ENCODE measurements at regions not wholly inside any gene's neighbourhood (a gene's known extent, or its start where the extent isn't known, plus 50 kb on each side); places are given as distances from the start of the nearest gene placed in this dataset.

DNA sequence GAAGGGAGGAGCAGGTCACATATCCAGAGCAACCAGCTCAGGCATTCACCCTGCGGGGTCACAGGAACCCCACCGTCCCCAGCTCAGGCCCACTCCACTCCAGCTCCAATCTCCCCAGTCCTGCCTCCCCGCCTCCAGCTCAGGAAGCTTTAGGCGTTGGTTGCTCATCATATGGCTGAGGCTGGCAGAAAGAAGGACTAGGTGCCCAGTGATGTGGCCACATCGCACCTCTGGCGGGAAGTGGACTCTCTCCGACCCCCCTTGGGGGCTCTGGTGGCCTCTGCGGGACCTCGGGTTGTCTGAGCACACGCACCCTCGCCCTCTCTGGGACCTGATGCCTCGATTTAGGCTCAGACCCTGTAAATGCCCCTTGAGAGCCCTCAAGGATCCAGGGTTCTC is 187.7 kb downstream of the ZFP36L2 start:
- POLR2A ChIA-PET: no interaction called here
- CTCF ChIA-PET: no interaction called here
- TF ChIP-seq, protein P1, sequence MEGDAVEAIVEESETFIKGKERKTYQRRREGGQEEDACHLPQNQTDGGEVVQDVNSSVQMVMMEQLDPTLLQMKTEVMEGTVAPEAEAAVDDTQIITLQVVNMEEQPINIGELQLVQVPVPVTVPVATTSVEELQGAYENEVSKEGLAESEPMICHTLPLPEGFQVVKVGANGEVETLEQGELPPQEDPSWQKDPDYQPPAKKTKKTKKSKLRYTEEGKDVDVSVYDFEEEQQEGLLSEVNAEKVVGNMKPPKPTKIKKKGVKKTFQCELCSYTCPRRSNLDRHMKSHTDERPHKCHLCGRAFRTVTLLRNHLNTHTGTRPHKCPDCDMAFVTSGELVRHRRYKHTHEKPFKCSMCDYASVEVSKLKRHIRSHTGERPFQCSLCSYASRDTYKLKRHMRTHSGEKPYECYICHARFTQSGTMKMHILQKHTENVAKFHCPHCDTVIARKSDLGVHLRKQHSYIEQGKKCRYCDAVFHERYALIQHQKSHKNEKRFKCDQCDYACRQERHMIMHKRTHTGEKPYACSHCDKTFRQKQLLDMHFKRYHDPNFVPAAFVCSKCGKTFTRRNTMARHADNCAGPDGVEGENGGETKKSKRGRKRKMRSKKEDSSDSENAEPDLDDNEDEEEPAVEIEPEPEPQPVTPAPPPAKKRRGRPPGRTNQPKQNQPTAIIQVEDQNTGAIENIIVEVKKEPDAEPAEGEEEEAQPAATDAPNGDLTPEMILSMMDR (IDR thresholded peaks at IDR 0.05; ENCODE audit: control extremely low read depth, extremely low read depth, low read depth, missing control alignments): no peak
- DNase-seq (ENCODE audit: extremely low spot score): no peak

DNA sequence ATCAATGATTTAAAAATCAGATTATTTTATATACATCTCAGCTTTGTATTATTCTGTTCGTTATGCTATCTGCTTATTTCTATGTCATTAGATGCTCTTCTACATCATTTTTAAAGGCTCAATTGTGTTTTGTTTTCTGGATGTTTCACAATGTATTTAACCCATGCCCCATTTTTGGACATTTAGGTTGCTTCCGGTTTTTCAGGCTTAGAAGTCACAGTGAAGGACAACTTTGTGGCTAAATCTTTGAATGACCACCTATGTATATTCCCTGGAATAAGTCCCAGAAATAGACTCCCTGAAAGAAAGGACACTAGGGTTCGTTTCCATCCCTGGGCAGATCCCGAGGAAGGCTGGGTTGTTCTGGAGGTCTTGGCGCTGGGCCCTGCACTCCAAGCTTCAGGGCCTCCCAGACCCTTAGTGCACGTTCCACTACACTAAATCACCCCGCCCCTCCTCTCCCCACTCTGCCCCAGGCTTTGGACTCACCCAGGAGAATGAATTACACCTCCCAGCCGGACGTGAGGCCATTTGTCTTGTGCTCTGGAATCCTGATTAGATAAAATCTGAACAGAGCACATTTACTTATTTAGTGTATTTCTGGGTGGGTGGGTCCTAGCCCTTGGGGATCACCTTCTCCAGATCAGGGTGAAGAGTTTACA is 188.2 kb downstream of the ZFP36L2 start:
- TF ChIP-seq, protein P1 (IDR thresholded peaks at IDR 0.05; ENCODE audit: control extremely low read depth, extremely low read depth, low read depth, missing control alignments): no peak
- DNase-seq (ENCODE audit: extremely low spot score): no peak
- ChIA-PET CTCF (interaction anchor here (1.2 to 1.4 kb wide), 2 partner anchors 14 to 446 kb away, joined by 3 read pairs; no protein-coding TSS in a partner anchor), POLR2A (no interaction called here)

DNA sequence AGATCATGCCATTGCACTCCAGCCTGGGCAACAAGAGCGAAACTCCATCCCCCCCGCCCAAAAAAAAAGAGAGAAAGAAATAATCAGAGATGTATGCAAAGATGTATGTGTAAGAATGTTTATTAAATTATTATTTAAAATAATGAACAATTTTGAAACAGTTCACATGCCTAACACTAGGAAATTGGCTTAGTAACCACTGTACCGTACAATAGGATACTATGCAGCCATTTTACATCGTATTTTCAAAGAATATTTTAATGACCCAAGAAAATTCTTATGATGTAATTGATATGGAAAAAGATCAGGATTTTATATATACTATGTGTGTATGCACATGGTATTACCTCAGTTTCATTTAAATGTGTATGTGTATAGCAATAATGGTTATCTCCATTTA is 190.5 kb downstream of the ZFP36L2 start:
- POLR2A ChIA-PET: no interaction called here
- CTCF ChIA-PET: interaction anchor here (1.0 kb wide), 1 partner anchor 42 kb away, joined by 3 read pairs; no protein-coding TSS in a partner anchor
- no peak for DNase-seq (ENCODE audit: extremely low spot score)
- TF ChIP-seq, protein P1 (IDR thresholded peaks at IDR 0.05; ENCODE audit: control extremely low read depth, extremely low read depth, low read depth, missing control alignments): no peak

DNA sequence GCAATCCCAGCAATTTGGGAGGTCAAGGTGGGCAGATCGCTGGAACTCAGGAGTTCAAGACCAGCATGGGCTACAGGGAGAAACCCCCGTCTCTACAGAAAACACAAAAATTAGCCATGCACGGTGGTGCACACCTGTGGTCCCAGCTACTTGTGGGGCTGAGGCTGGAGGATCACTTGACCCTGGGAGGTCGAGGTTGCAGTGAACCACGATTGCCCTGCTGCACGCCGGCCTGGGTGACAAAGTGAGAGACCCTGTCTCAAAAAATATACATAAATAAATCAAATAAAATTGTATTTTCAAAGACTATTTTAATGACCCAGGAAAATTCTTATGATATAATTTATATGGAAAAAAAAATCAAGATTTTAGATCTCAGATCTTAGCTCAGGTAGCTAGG is 191.5 kb downstream of the ZFP36L2 start:
- no peak for DNase-seq (ENCODE audit: extremely low spot score)
- ChIA-PET CTCF (no interaction called here), POLR2A (no interaction called here)
- TF ChIP-seq, protein P1 (IDR thresholded peaks at IDR 0.05; ENCODE audit: control extremely low read depth, extremely low read depth, low read depth, missing control alignments): no peak

DNA sequence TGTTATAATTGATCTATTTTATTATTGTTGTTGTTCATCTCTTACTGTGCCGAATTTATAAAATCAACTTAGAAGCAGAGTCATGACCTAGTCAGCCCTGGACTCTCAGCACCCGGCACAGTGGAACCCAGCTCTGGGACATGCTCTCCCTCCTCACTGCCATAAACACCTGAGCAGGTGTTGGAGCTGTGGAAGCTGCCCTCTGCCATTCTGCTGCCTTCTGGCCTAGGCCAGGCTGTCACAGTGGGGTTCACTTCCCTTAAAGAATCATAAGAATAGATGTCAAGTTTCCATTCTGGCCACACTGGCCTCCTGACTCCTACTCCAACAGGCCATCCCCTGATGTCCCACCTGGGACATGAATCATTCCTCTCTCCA is 192.2 kb downstream of the ZFP36L2 start:
- CTCF ChIA-PET: interaction anchor here (0.7 kb wide), 1 partner anchor 31 kb away, joined by 3 read pairs; no protein-coding TSS in a partner anchor
- TF ChIP-seq, protein P1 (IDR thresholded peaks at IDR 0.05; ENCODE audit: control extremely low read depth, extremely low read depth, low read depth, missing control alignments): no peak

DNA sequence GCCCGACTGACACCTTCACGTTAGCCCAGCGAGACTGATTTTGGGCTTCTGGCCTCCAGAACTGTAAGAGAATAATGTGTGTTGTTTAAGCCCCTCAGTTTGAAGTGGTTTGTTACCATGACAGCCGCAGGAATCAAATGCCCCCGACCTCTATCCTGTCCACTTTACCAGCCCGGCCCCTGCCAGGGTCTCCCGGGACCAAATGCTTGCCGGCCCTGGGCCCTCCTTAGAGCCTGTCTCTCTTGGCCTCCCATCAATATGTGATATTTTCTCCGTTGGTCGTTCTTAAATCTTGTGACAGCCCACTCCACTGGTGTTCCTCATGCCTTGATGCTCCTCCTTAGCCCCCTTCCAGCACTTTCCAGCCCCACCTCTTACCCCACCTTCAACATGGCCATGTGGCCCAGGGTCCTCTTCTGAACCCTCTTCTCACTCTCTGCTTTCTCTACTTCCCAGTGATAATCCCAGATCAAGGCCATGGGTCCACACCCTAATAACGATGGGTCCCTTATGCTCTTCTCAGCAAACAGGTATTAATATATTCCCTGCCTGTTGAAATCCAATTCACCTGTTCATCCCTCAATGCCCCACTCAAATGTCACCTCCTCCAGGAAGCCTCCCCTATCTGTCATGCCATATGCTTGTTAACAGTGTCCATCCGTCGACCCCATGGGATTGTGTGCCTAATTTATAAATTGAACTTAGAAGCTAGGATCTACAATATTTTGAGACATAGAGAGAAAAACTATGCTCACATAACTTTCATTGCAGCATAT is 192.8 kb downstream of the ZFP36L2 start:
- CTCF ChIA-PET: interaction anchor here (0.7 kb wide), 1 partner anchor 32 kb away, joined by 3 read pairs; no protein-coding TSS in a partner anchor
- POLR2A ChIA-PET: no interaction called here
- no peak for DNase-seq (ENCODE audit: extremely low spot score)
- TF ChIP-seq, protein P1 (IDR thresholded peaks at IDR 0.05; ENCODE audit: control extremely low read depth, extremely low read depth, low read depth, missing control alignments): no peak

More for the DNA sequence above, 192.2 kb downstream of the ZFP36L2 start:
- POLR2A ChIA-PET: no interaction called here
- no peak for DNase-seq (ENCODE audit: extremely low spot score)

Measured in GM10248 (cell line).